Activated B cell treated with CpG ODN at 0.5 μM for 24 hours (primary cell): ENCODE measurements at regions not wholly inside any gene's neighbourhood (a gene's known extent, or its start where the extent isn't known, plus 50 kb on each side); places are given as distances from the start of the nearest gene placed in this dataset.

ENCODE experiments used
- ATAC-seq: fragments of 200-7000 bp; cut with Tn5 transposase; one replicate; pipeline ENCODE4 v1.10.0; 2021; ENCODE audit warnings: low read depth, mild to moderate bottlenecking, moderate library complexity
- CTCF ChIA-PET: fragments of 350-600 bp; sonication (Branson Sonifier 250); formaldehyde crosslinking; loops from one replicate; lab custom pipeline; 2021; ENCODE audit warnings: antibody characterized with exemption; lab: Charles Lee
- POLR2A ChIA-PET: fragments of 350-600 bp; sonication (Branson Sonifier 250); formaldehyde crosslinking; loops from one replicate; lab custom pipeline; 2021; ENCODE audit warnings: antibody characterized with exemption; lab: Charles Lee
- DNase-seq: peaks from one replicate; pipeline ENCODE4 v3.0.0; 2022
- H3K27ac Mint-ChIP-seq: one replicate; pipeline ENCODE4 v1.8.0; 2020; ENCODE audit warnings: mixed read lengths
- H3K27me3 Mint-ChIP-seq: one replicate; pipeline ENCODE4 v1.8.0; 2021; ENCODE audit warnings: mixed read lengths
- H3K36me3 Mint-ChIP-seq: one replicate; pipeline ENCODE4 v1.8.0; 2021; ENCODE audit warnings: low read depth, mixed read lengths
- H3K4me1 Mint-ChIP-seq: one replicate; pipeline ENCODE4 v1.8.0; 2021; ENCODE audit warnings: mixed read lengths
- H3K4me3 Mint-ChIP-seq: one replicate; pipeline ENCODE4 v1.8.0; 2020; ENCODE audit warnings: mild to moderate bottlenecking, mixed read lengths
- H3K9me3 Mint-ChIP-seq: one replicate; pipeline ENCODE4 v1.8.0; 2020; ENCODE audit warnings: mixed read lengths
- CTCF ChIP-seq: fragments of 200-600 bp; IDR thresholded peaks from one replicate; pipeline ENCODE4 v1.8.0; 2022; ENCODE audit warnings: antibody characterized with exemption, mild to moderate bottlenecking
- intact Hi-C: fragments of 100-400 bp; cut with micrococcal nuclease; formaldehyde crosslinking; loops from one replicate; pipeline ENCODE4 v1.15.1; 2024

GRCh38 chr20:22744341-22745193, 160.2 kb upstream of the FOXA2 start:
- H3K4me3 Mint-ChIP-seq: no peak overlapping the region
- no peak for TF ChIP-seq CTCF
- intact Hi-C loops: no loop called here
- H3K27me3 Mint-ChIP-seq: no peaks in the 10 kb centered on the region
- ChIA-PET POLR2A (no interaction called here), CTCF (no interaction called here)
- no peaks in the 10 kb centered on the region for H3K4me1 Mint-ChIP-seq
- H3K27ac Mint-ChIP-seq: no peak overlapping the region
- DNase-seq (no peak), ATAC-seq (no peak)
- H3K9me3 Mint-ChIP-seq: peaks cover 5% of the 10 kb centered on the region
- H3K36me3 Mint-ChIP-seq: no peaks in the 10 kb centered on the region

GRCh38 chr20:22745194-22745500, 160.8 kb upstream of the FOXA2 start:
- ATAC-seq: no peak

GRCh38 chr20:22746957-22747356, 162.6 kb upstream of the FOXA2 start:
- ChIA-PET POLR2A (no interaction called here), CTCF (no interaction called here)
- intact Hi-C loops: no loop called here
- no peak for TF ChIP-seq CTCF
- Mint-ChIP-seq H3K27ac (no peak overlapping the region), H3K36me3 (no peaks in the 10 kb centered on the region), H3K9me3 (peaks cover 5% of the 10 kb centered on the region), H3K27me3 (peaks cover 2% of the 10 kb centered on the region), H3K4me1 (no peaks in the 10 kb centered on the region), H3K4me3 (no peak overlapping the region)
- no peak for DNase-seq
- ATAC-seq: no peak

More at GRCh38 chr20:22745194-22745500, 160.8 kb upstream of the FOXA2 start:
- H3K4me1 Mint-ChIP-seq: no peaks in the 10 kb centered on the region
- no peaks in the 10 kb centered on the region for H3K36me3 Mint-ChIP-seq
- no peaks in the 10 kb centered on the region for H3K27me3 Mint-ChIP-seq
- no peak overlapping the region for H3K4me3 Mint-ChIP-seq
- H3K9me3 Mint-ChIP-seq: peaks cover 5% of the 10 kb centered on the region
- intact Hi-C loops: no loop called here
- ChIA-PET POLR2A (no interaction called here), CTCF (no interaction called here)
- no peak overlapping the region for H3K27ac Mint-ChIP-seq
- no peak for DNase-seq
- TF ChIP-seq CTCF: no peak

GRCh38 chr20:22752324-22752723, 168.0 kb upstream of the FOXA2 start:
- ChIA-PET CTCF (no interaction called here), POLR2A (no interaction called here)
- Mint-ChIP-seq H3K36me3 (no peaks in the 10 kb centered on the region), H3K9me3 (no peaks in the 10 kb centered on the region), H3K4me1 (no peaks in the 10 kb centered on the region), H3K27ac (no peak overlapping the region), H3K4me3 (no peak overlapping the region), H3K27me3 (peaks cover 2% of the 10 kb centered on the region)
- intact Hi-C loops: no loop called here
- TF ChIP-seq CTCF: no peak
- no peak for DNase-seq
- no peak for ATAC-seq

- intact Hi-C loops: no loop called here
- no peak overlapping the region for H3K4me3 Mint-ChIP-seq
- no peak overlapping the region for H3K27ac Mint-ChIP-seq
- TF ChIP-seq CTCF: no peak
- ATAC-seq (no peak), DNase-seq (no peak)
- no peaks in the 10 kb centered on the region for H3K36me3 Mint-ChIP-seq
- H3K9me3 Mint-ChIP-seq: no peaks in the 10 kb centered on the region
- ChIA-PET POLR2A (no interaction called here), CTCF (no interaction called here)
- H3K4me1 Mint-ChIP-seq: no peaks in the 10 kb centered on the region
- no peaks in the 10 kb centered on the region for H3K27me3 Mint-ChIP-seq
Measured at GRCh38 chr20:22757424-22758183, 173.2 kb upstream of the FOXA2 start.
